GM10266 (cell line): ENCODE measurements at regions not wholly inside any gene's neighbourhood (a gene's known extent, or its start where the extent isn't known, plus 50 kb on each side); places are given as distances from the start of the nearest gene placed in this dataset.

Experiments used
- DNase-seq: peaks from one replicate; pipeline ENCODE4 v3.0.0; 2012; ENCODE audit errors: extremely low spot score
- CTCF ChIP-seq: IDR thresholded peaks from 2 replicates; pipeline ENCODE4 v1.5.1; 2012; ENCODE audit warnings: mild to moderate bottlenecking, low read depth; ENCODE audit not compliant: control insufficient read depth, insufficient read depth; ENCODE audit errors: missing control alignments

GRCh38 chrX:42602566-42602965, 175.4 kb downstream of the PPP1R2C start:
- TF ChIP-seq CTCF, result no peak
- no peak for DNase-seq

- TF ChIP-seq CTCF, result no peak
- DNase-seq, result no peak
Observed at GRCh38 chrX:42602136-42602535, 175.8 kb downstream of the PPP1R2C start.

GRCh38 chrX:42597481-42597880, 180.5 kb downstream of the PPP1R2C start:
- TF ChIP-seq CTCF, result no peak
- DNase-seq, result no peak

- DNase-seq, result no peak
Observed at GRCh38 chrX:42585842-42586621, 191.9 kb downstream of the PPP1R2C start.

GRCh38 chrX:42577936-42578470, 200.0 kb downstream of the PPP1R2C start:
- TF ChIP-seq CTCF, result no peak
- DNase-seq, result no peak

More at GRCh38 chrX:42585842-42586621, 191.9 kb downstream of the PPP1R2C start:
- no peak for TF ChIP-seq CTCF

GRCh38 chrX:42567268-42567667, 210.7 kb downstream of the PPP1R2C start:
- DNase-seq, result no peak

More at GRCh38 chrX:42567268-42567667, 210.7 kb downstream of the PPP1R2C start:
- no peak for TF ChIP-seq CTCF
